ENCODE measurements at regions not wholly inside any gene's neighbourhood (a gene's known extent, or its start where the extent isn't known, plus 50 kb on each side); places are given as distances from the start of the nearest gene placed in this dataset.

GRCh38 chr16:35560637-35560984 lies 2101.2 kb downstream of the TP53TG3F start:
- H3K27me3 ChIP-seq (ENCODE audit: low read depth), result no peaks in the 10 kb centered on the region
- H3K27ac ChIP-seq, result no peak overlapping the region
- no peak overlapping the region for H3K4me3 ChIP-seq
- intact Hi-C loops (cut with DNase I), result no loop called here
- no peaks in the 10 kb centered on the region for H3K36me3 ChIP-seq
- no peak for DNase-seq
- no peaks in the 10 kb centered on the region for H3K9me3 ChIP-seq
- no peak for ATAC-seq
- no peak for TF ChIP-seq CTCF (IDR thresholded peaks at IDR 0.05)
- H3K4me1 ChIP-seq, result no peaks in the 10 kb centered on the region

- no peaks in the 10 kb centered on the region for H3K9me3 ChIP-seq
- no peaks in the 10 kb centered on the region for H3K36me3 ChIP-seq
- ATAC-seq (no peak), DNase-seq (no peak)
- intact Hi-C loops (cut with DNase I), result no loop called here
- H3K4me3 ChIP-seq, result no peak overlapping the region
- no peaks in the 10 kb centered on the region for H3K27me3 ChIP-seq (ENCODE audit: low read depth)
- TF ChIP-seq CTCF (IDR thresholded peaks at IDR 0.05), result no peak
- no peak overlapping the region for H3K27ac ChIP-seq
- no peaks in the 10 kb centered on the region for H3K4me1 ChIP-seq
Measured at GRCh38 chr16:35561346-35561745, 2101.9 kb downstream of the TP53TG3F start.

DNA sequence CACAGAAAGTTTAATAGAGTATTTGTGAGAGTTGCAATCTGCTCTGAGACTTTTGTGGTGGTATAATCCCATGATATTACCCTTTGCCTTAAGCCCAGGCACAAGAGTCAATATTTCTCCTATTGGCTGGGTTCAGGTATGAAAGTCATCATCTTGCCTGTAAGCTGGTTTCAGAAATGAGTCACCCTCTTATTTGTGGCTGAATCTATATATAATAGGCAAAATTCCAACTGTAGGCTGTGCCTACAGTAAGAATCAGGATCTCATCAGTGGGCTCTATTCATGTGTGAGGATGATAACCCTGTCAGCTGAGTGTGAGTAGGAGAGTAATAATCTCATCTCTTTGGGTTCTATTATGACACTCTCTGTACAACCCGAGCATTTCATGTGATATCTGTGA lies 2103.1 kb downstream of the TP53TG3F start:
- Histone ChIP-seq H3K27me3 (ENCODE audit: low read depth) (no peaks in the 10 kb centered on the region), H3K36me3 (no peaks in the 10 kb centered on the region), H3K4me1 (no peaks in the 10 kb centered on the region), H3K4me3 (no peak overlapping the region), H3K27ac (no peak overlapping the region), H3K9me3 (no peaks in the 10 kb centered on the region)
- intact Hi-C loops (cut with DNase I), result no loop called here
- ATAC-seq (no peak), DNase-seq (no peak)
- no peak for TF ChIP-seq CTCF (IDR thresholded peaks at IDR 0.05)

- H3K9me3 ChIP-seq, result no peaks in the 10 kb centered on the region
- no peaks in the 10 kb centered on the region for H3K4me1 ChIP-seq
- H3K27ac ChIP-seq, result no peak overlapping the region
- ATAC-seq (no peak), DNase-seq (no peak)
- no peak overlapping the region for H3K4me3 ChIP-seq
- intact Hi-C loops (cut with DNase I), result no loop called here
- no peak for TF ChIP-seq CTCF (IDR thresholded peaks at IDR 0.05)
- H3K27me3 ChIP-seq (ENCODE audit: low read depth), result no peaks in the 10 kb centered on the region
- H3K36me3 ChIP-seq, result no peaks in the 10 kb centered on the region
Measured at GRCh38 chr16:35562919-35563318, 2103.5 kb downstream of the TP53TG3F start.

- TF ChIP-seq CTCF (IDR thresholded peaks at IDR 0.05), result no peak
- ATAC-seq (no peak), DNase-seq (no peak)
- no peaks in the 10 kb centered on the region for H3K27me3 ChIP-seq (ENCODE audit: low read depth)
- H3K4me1 ChIP-seq, result no peaks in the 10 kb centered on the region
- no peak overlapping the region for H3K27ac ChIP-seq
- no peaks in the 10 kb centered on the region for H3K36me3 ChIP-seq
- H3K9me3 ChIP-seq, result no peaks in the 10 kb centered on the region
- H3K4me3 ChIP-seq, result no peak overlapping the region
- intact Hi-C loops (cut with DNase I), result no loop called here
Measured at GRCh38 chr16:35564148-35564547, 2104.7 kb downstream of the TP53TG3F start.

DNA sequence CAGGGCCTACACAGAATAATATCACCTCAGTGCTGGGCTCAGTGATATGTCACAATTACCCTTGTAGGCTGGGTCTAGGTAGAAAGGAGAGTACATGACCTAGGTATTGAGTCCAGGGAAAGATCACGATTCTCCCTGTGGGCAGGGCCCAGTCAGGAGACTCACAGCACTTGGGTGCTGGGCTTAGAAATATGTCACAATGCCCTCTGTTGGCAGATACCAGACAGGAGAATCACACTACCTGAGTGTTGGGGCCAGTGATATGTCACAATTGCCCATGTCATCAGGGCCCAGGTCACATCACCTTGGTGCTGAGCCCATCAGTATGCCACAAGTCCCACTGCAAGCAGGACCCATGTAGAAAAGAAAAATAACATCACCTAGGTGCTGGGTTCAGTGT lies 2105.5 kb downstream of the TP53TG3F start:
- Histone ChIP-seq H3K4me1 (no peaks in the 10 kb centered on the region), H3K9me3 (no peaks in the 10 kb centered on the region), H3K36me3 (no peaks in the 10 kb centered on the region), H3K4me3 (no peak overlapping the region), H3K27ac (no peak overlapping the region), H3K27me3 (ENCODE audit: low read depth) (no peaks in the 10 kb centered on the region)
- ATAC-seq, result no peak
- DNase-seq, result no peak
- intact Hi-C loops (cut with DNase I), result no loop called here
- TF ChIP-seq CTCF (IDR thresholded peaks at IDR 0.05), result no peak

Data from lower lobe of right lung (tissue), 2 donors.